KMS-11 (cell line): ENCODE measurements at regions not wholly inside any gene's neighbourhood (a gene's known extent, or its start where the extent isn't known, plus 50 kb on each side); places are given as distances from the start of the nearest gene placed in this dataset.

ENCODE experiments used
- H2AFZ ChIP-seq: fragments of 200-600 bp; sonication (generic); 2 replicates; pipeline ENCODE4 v1.6.1; 2016; ENCODE audit warnings: antibody characterized with exemption, mixed run types, low read depth
- H3K27ac ChIP-seq: fragments of 200-600 bp; sonication (generic); 2 replicates; pipeline ENCODE4 v1.6.1; 2016; ENCODE audit warnings: mild to moderate bottlenecking, mixed run types
- H3K27me3 ChIP-seq: fragments of 200-600 bp; sonication (generic); 2 replicates; pipeline ENCODE4 v1.6.1; 2017; ENCODE audit warnings: mild to moderate bottlenecking, low read depth, mixed run types, moderate library complexity; ENCODE audit not compliant: insufficient read depth
- H3K36me3 ChIP-seq: fragments of 200-600 bp; sonication (generic); 2 replicates; pipeline ENCODE4 v1.6.1; 2017; ENCODE audit warnings: mild to moderate bottlenecking, mixed run types; ENCODE audit not compliant: insufficient read depth
- H3K4me1 ChIP-seq: fragments of 200-600 bp; sonication (generic); 2 replicates; pipeline ENCODE4 v1.6.1; 2016; ENCODE audit warnings: mild to moderate bottlenecking, low read depth, mixed run types; ENCODE audit not compliant: poor library complexity, severe bottlenecking
- H3K4me2 ChIP-seq: fragments of 200-600 bp; sonication (generic); 2 replicates; pipeline ENCODE4 v1.7.0; 2016; ENCODE audit warnings: mild to moderate bottlenecking, mixed run types
- H3K4me3 ChIP-seq: fragments of 200-600 bp; sonication (generic); IDR thresholded peaks from 2 replicates; pipeline ENCODE4 v1.6.1; 2017; ENCODE audit warnings: low read depth, low read length, mixed read lengths; ENCODE audit not compliant: insufficient read depth
- H3K79me2 ChIP-seq: fragments of 200-600 bp; sonication (generic); 2 replicates; pipeline ENCODE4 v1.6.1; 2016; ENCODE audit warnings: low read depth, mixed run types; ENCODE audit not compliant: insufficient read depth
- H3K9ac ChIP-seq: fragments of 200-600 bp; sonication (generic); 2 replicates; pipeline ENCODE4 v1.6.1; 2016; ENCODE audit warnings: mild to moderate bottlenecking, mixed run types
- H4K20me1 ChIP-seq: fragments of 200-600 bp; sonication (generic); 2 replicates; pipeline ENCODE4 v1.6.1; 2016; ENCODE audit warnings: mild to moderate bottlenecking, mixed run types; ENCODE audit not compliant: insufficient read depth
- TF ChIP-seq, protein P1 (sequence below): fragments of 200-600 bp; sonication (generic); conservative IDR thresholded peaks from 2 replicates; pipeline ENCODE4 v1.6.1; 2017; ENCODE audit warnings: low read depth, mild to moderate bottlenecking, antibody characterized with exemption, low read length, moderate library complexity, mixed read lengths

- Histone ChIP-seq H3K36me3 (no peaks in the 10 kb centered on the region), H3K4me1 (no peaks in the 10 kb centered on the region), H3K4me2 (no peak overlapping the region), H4K20me1 (no peaks in the 10 kb centered on the region), H3K27me3 (peaks cover 90% of the 10 kb centered on the region), H3K79me2 (no peaks in the 10 kb centered on the region), H2AFZ (no peak overlapping the region), H3K4me3 (no peak overlapping the region), H3K9ac (no peak overlapping the region), H3K27ac (no peak overlapping the region)
- TF ChIP-seq, protein P1, sequence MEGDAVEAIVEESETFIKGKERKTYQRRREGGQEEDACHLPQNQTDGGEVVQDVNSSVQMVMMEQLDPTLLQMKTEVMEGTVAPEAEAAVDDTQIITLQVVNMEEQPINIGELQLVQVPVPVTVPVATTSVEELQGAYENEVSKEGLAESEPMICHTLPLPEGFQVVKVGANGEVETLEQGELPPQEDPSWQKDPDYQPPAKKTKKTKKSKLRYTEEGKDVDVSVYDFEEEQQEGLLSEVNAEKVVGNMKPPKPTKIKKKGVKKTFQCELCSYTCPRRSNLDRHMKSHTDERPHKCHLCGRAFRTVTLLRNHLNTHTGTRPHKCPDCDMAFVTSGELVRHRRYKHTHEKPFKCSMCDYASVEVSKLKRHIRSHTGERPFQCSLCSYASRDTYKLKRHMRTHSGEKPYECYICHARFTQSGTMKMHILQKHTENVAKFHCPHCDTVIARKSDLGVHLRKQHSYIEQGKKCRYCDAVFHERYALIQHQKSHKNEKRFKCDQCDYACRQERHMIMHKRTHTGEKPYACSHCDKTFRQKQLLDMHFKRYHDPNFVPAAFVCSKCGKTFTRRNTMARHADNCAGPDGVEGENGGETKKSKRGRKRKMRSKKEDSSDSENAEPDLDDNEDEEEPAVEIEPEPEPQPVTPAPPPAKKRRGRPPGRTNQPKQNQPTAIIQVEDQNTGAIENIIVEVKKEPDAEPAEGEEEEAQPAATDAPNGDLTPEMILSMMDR, result no peak
These were observed 107.1 kb upstream of the LINGO1 start for GRCh38 chr15:77739591-77740378.

DNA sequence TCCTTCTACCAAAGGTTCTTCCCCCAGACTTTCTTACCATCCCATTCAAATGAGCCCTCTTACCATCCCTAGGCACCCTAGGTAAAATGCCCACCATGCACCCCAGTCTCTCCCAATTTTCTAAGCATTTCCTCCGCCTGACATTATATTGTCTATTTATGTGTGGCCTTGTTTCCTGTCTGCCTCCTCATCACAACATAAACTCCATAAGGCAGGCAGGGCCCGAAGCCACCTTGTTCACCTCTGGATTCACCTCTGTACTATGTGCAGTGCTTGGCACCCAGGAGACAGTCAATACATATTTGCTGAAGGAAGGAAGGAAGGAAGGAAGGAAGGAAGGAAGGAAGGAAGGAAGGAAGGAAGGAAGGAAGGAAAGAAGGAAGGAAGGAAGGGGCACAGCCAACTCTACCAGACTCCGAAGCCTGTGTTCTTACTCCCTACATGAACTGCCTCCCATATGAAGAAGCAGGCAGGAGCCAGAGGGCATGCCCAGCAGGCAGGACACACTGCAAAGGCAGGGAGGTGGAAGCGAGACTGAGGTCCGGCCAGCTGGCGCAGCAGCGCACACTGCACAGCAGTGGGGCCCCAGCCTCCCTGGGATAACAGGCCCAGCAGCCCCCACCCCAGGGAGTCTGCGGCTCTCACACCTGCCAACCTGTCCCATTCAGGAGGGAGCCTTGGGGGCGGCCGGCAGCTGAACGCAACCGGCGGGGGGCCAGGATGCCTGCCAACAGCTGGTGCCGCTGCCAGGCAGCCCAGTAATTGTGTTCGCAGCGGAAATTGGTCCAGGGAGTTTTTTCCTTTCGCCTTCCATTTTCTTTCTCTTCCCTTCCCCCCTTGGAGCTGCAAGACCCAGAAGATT is 106.0 kb upstream of the LINGO1 start:
- Histone ChIP-seq H3K4me3 (no peak overlapping the region), H2AFZ (no peak overlapping the region), H3K79me2 (no peaks in the 10 kb centered on the region), H3K27me3 (peaks cover 89% of the 10 kb centered on the region), H3K27ac (no peak overlapping the region), H3K4me1 (no peaks in the 10 kb centered on the region), H3K9ac (no peak overlapping the region), H3K4me2 (no peak overlapping the region), H4K20me1 (no peaks in the 10 kb centered on the region), H3K36me3 (no peaks in the 10 kb centered on the region)
- TF ChIP-seq, protein P1, result no peak

GRCh38 chr15:77738038-77738370 is 105.3 kb upstream of the LINGO1 start:
- Histone ChIP-seq H4K20me1 (no peaks in the 10 kb centered on the region), H3K27me3 (peaks cover 89% of the 10 kb centered on the region), H3K36me3 (no peaks in the 10 kb centered on the region), H3K27ac (no peak overlapping the region), H3K9ac (no peak overlapping the region), H3K4me3 (no peak overlapping the region), H3K4me1 (no peaks in the 10 kb centered on the region), H3K4me2 (no peak overlapping the region), H2AFZ (no peak overlapping the region), H3K79me2 (no peaks in the 10 kb centered on the region)
- TF ChIP-seq, protein P1, result no peak

- Histone ChIP-seq H3K27ac (no peak overlapping the region), H3K79me2 (no peaks in the 10 kb centered on the region), H3K4me1 (no peaks in the 10 kb centered on the region), H4K20me1 (no peaks in the 10 kb centered on the region), H2AFZ (no peak overlapping the region), H3K9ac (no peak overlapping the region), H3K4me3 (no peak overlapping the region), H3K4me2 (no peak overlapping the region), H3K36me3 (no peaks in the 10 kb centered on the region), H3K27me3 (peaks cover 89% of the 10 kb centered on the region)
- TF ChIP-seq, protein P1, result no peak
These were observed 104.7 kb upstream of the LINGO1 start for GRCh38 chr15:77737238-77738037.
